Dermis blood vessel endothelial cell (primary cell): ENCODE measurements at regions not wholly inside any gene's neighbourhood (a gene's known extent, or its start where the extent isn't known, plus 50 kb on each side); places are given as distances from the start of the nearest gene placed in this dataset.

ENCODE experiments used
- DNase-seq: peaks from one replicate; pipeline ENCODE4 v3.0.0; 2010

DNA sequence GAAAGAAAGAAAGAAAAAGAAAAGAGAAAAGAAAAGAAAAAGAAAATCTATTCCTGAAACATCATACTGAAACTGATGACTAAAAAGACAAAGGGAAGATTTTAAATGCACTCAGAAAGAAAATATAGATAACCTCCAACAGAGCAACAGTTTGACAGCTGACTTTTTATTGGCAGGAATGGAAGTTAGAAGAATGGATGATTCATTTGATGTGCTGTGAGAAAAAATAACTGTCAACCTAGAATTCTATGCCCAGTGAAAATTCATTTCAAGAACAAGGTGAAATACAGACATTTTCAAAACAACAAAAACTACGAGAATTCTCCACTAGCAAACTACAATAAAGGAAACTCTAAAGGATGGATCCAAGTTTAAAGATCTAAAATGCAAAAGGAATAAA, 50.5 kb upstream of the HSPA12A start:
- DNase-seq, result no peak

DNA sequence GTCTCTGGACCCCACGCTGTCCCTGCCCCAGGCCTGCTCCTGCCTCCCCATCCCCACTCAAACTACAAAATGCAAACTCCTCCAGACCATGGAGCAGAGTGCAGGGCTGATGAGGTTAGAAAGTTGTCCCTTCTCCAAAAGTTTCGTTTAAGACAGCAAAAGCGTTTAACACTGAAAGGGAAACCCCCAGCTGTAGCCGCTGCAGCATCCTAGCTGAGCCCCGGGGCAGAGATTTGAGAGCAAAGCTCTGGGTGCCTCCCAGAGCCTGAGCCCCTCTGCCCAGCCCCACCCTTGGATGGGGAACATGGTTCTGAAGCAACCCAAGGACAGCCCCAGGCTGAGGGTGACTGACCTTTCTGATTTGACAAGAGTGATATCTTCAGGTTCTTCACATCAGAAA, 52.8 kb upstream of the ENO4 start:
- DNase-seq, result no peak

DNA sequence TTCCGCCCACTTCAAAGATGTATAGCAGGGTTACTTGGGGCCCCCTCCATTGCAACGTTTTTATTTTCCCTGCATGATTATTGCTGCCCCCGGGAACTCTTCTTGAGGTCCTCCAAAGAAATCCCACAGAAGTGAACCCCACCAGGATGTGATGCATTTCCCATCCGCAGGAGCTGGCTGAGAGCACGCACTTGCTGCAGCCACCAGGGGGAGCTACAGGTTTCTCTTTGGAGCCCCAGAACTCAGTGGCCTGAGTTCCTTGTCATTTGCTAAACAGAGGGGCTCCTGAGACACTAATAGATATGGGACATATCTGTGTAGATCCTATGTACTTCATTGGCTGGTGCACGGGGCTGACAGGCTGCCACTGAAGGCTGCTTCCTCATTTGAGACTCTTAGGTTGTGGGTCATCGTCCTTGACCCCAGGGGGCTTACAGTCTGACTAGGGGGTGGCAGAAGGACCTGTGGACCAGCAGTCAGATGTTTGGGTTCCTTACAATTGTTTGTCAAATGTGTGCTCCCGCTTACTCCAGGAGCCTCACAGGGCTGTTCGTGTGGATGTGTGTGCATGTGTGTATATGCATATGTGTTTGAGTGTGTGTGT, 52.3 kb upstream of the ENO4 start:
- DNase-seq, result peak; percentile 86

DNA sequence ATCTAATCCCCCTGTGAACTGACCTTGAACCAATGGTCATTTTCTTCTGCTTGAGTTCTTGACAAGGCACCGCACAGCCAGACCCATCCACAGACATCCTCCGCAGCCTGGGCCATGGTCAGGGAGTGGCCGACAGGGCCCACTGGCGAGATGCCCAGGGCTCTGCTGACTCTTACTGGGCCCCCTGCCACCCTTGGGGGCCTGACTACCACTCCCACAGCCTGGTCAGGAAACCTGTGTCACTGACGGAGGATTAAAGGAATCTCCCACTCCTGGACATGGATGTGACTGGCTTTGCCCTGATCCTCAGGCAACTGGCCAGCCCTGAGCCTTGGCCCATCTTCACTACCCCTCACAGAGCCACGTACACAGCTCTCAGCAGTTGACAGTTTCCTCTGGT, 50.4 kb upstream of the ENO4 start:
- DNase-seq, result no peak
